GM18505 (cell line): ENCODE measurements at regions not wholly inside any gene's neighbourhood (a gene's known extent, or its start where the extent isn't known, plus 50 kb on each side); places are given as distances from the start of the nearest gene placed in this dataset.

Source experiments
- ATAC-seq: cut with Tn5 transposase; IDR thresholded peaks from one replicate; pipeline ENCODE4 v1.9.1; 2021; ENCODE audit not compliant: unreplicated experiment
- POLR2A ChIP-seq: IDR thresholded peaks from 4 replicates; pipeline ENCODE4 v1.6.1; 2011; ENCODE audit warnings: borderline replicate concordance; ENCODE audit not compliant: insufficient read depth, insufficient read length; ENCODE audit errors: extremely low read depth

DNA sequence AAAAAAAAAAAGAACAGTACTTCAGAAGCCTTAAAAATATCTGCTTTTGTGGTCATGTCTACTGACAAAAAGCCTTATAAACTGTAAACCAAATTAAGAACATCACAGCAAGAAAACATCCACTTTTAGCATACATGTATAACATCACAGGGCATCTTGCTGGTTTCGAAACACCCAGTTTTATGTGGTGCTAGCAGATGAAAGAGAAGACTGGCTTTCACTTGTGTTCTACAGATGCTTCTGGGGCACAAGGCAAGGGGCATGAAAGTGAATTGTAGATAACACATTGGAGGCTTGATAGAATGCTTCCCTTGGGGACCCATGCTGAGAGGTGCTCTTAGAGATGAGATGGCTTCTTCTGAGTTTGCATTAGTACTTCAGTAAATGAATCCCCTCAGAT, 543.7 kb upstream of the PKN2 start:
- no peak for TF ChIP-seq POLR2A
- ATAC-seq: no peak

DNA sequence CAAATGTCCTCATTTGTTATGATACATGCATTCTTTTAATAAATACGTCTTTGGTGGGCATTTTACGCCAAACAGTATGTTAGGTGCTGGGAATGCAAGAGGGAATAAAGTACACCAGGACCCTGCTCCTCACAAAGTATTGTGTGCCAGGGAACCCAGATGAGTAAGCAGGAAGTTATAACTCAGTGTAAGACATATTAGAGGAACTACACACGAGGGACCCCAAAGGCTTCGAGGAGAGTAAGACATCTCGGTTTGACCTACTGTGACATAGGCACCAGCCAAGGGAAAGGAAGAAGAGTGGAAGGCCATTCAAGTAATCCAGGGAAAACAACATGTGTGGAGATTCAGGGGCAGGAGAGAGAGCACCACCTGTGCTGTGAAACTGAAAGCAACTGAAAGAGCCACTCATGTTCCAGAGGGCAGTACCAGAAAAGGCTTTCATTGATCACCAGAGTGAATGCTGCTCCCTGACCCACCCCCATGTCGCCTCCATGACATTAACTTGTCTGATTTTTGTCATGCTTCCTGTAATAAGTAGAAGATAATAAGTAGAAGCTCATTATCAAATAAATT, 542.5 kb upstream of the PKN2 start:
- ATAC-seq: no peak
- no peak for TF ChIP-seq POLR2A

GRCh38 chr1:88145752-88146151, 538.3 kb upstream of the PKN2 start:
- no peak for ATAC-seq
- TF ChIP-seq POLR2A: no peak

- ATAC-seq: no peak
- TF ChIP-seq POLR2A: no peak
Observed at GRCh38 chr1:88149686-88150085, 534.4 kb upstream of the PKN2 start.

- no peak for TF ChIP-seq POLR2A
- no peak for ATAC-seq
Observed at GRCh38 chr1:88150330-88150729, 533.7 kb upstream of the PKN2 start.

DNA sequence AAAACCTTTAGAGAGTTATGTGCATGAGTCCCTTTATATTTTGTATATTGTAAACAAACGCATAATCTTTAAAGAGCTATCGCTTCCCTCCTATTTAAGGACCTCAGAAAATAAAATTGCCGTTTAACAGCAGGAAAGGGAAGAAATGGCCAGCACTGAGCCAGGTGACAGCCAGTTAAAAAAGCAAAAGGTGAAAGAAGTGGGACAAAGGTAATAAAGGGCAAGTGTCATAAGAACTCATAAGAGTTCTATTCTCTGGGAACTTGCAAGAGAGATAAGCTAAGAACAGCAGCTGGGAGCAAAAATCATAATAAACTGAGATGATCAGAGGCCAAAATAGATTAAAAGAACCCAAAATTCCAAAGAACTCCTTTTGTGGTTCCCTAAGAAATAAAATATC, 520.9 kb upstream of the PKN2 start:
- no peak for ATAC-seq
- TF ChIP-seq POLR2A: no peak

GRCh38 chr1:88168126-88168525, 515.9 kb upstream of the PKN2 start:
- no peak for ATAC-seq
- TF ChIP-seq POLR2A: no peak

DNA sequence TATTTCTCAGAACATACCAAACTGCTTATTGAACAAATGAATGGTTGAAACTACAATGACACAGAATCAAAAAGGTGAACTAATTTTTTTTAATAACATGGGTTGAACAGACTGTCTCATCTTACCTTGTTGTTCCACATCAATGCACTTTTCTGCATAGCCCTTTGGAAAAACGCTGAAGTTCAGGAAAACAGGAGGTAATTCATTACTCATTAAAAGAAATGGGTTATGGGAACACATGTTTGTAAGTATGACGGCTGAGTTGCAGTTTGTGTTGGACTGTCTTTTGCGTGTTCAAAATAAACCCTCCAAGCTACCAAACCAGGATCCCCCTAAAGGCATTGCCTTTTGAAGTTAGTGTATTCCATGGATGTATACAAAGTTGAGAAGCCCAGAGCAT, 514.9 kb upstream of the PKN2 start:
- ATAC-seq: no peak
- TF ChIP-seq POLR2A: no peak

GRCh38 chr1:88169939-88170338, 514.1 kb upstream of the PKN2 start:
- no peak for ATAC-seq

GRCh38 chr1:88175120-88175630, 508.9 kb upstream of the PKN2 start:
- TF ChIP-seq POLR2A: no peak
- no peak for ATAC-seq

More at GRCh38 chr1:88169939-88170338, 514.1 kb upstream of the PKN2 start:
- TF ChIP-seq POLR2A: no peak

DNA sequence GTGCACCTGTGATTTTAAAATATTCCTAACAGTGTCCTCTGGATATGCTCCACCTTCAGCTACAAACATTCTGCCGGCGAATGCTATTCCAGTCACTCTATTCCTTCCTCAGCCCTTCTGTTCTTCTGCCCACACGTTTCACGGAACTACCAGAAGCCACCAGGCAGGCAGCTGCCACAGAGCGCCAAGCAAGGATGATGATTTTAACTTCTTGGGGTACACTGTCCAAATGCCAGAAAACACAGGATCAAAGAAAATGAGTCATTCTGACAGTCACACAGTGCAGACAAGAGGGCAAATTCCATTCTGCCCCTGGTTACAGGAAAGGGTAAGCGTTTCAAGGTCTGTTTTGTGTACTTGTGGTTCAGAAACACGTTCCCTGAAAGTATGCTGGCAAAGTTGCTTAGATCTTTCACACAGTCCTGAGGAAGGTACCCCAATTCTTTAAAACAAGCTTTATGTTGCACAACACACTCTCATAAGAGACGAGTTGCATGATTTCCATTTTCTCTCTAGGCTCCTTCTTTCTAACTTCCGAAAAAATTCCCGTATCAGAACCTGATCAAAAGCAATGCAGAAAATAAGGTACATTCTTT, 508.3 kb upstream of the PKN2 start:
- ATAC-seq: no peak
- no peak for TF ChIP-seq POLR2A

GRCh38 chr1:88179943-88180342, 504.1 kb upstream of the PKN2 start:
- no peak for TF ChIP-seq POLR2A
- no peak for ATAC-seq

DNA sequence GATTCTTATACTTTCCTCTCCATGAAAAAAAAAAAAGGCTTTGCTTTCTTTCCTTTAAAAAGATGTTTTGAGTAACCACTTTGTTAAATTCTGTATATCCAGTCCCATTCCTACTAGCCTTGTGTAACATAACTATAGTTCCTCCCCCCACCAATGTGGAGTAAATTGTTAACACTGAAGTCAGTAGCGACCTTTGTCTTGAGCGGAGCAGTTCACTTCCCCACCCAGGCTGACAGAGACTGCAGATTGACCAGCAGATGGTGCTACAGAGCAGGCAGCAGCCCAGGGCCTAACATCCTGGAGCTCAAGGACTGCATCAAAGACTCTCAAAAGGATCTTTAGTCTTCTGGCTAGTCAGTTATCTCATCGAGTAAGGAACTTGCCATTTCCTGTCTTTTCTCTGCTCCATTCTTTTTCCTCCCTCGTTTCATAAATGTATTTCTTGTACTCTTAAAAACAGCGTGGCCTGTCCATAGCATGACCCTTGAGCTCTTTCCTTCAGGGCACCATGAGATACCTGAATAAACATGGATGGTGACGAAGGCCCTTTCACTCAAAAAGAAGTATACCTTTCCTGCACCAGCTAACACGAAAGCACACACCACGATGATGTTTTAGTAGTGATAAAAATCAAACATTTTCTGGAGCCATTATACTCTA, 503.5 kb upstream of the PKN2 start:
- TF ChIP-seq POLR2A: no peak
- peak; percentile 93 for ATAC-seq

DNA sequence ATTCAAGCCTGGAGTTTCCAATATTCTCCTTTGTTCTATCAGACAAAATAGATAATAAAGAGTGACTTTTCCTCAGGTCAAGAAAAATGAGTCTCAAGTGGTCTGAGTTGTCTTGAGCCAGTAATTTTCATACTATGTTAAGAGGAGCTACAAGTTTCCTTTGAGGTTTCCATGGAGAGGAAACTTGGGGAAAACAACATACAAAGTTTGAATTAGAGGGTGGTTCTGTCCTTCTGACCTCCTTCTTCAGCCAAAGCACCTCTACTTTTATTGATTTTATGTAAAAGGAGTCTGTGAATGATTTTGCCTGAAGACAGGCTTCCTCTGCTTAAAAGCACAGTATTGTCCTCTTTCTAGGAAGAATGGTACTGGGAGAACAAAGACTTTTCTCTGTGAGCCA, 497.2 kb upstream of the PKN2 start:
- no peak for ATAC-seq
- no peak for TF ChIP-seq POLR2A
